ENCODE measurements at regions not wholly inside any gene's neighbourhood (a gene's known extent, or its start where the extent isn't known, plus 50 kb on each side); places are given as distances from the start of the nearest gene placed in this dataset.

DNA sequence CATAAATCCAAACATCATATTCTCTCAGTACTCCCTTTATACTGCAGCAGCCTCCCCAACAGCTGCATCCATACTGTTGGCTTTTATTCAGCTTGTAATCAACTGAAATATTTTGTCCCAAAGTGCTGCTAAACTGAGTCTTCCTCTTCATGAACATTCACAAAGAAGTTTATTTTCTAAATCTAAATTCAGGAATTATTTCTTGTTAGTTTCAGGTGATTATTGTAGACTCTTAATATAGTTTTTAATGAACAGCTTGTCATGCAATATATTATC is 269.3 kb upstream of the UBE2E2 start (continued):
- no peak for TF ChIP-seq ZNF629 (tag by site-specific recombination; IDR thresholded peaks at IDR 0.05)
- TF ChIP-seq REPIN1 (tag by site-specific recombination; IDR thresholded peaks at IDR 0.05; ENCODE audit: low read depth) = no peak
- no peak for TF ChIP-seq ZNF341 (tag by site-specific recombination; IDR thresholded peaks at IDR 0.05; ENCODE audit: low read depth)
- TF ChIP-seq, protein P1, sequence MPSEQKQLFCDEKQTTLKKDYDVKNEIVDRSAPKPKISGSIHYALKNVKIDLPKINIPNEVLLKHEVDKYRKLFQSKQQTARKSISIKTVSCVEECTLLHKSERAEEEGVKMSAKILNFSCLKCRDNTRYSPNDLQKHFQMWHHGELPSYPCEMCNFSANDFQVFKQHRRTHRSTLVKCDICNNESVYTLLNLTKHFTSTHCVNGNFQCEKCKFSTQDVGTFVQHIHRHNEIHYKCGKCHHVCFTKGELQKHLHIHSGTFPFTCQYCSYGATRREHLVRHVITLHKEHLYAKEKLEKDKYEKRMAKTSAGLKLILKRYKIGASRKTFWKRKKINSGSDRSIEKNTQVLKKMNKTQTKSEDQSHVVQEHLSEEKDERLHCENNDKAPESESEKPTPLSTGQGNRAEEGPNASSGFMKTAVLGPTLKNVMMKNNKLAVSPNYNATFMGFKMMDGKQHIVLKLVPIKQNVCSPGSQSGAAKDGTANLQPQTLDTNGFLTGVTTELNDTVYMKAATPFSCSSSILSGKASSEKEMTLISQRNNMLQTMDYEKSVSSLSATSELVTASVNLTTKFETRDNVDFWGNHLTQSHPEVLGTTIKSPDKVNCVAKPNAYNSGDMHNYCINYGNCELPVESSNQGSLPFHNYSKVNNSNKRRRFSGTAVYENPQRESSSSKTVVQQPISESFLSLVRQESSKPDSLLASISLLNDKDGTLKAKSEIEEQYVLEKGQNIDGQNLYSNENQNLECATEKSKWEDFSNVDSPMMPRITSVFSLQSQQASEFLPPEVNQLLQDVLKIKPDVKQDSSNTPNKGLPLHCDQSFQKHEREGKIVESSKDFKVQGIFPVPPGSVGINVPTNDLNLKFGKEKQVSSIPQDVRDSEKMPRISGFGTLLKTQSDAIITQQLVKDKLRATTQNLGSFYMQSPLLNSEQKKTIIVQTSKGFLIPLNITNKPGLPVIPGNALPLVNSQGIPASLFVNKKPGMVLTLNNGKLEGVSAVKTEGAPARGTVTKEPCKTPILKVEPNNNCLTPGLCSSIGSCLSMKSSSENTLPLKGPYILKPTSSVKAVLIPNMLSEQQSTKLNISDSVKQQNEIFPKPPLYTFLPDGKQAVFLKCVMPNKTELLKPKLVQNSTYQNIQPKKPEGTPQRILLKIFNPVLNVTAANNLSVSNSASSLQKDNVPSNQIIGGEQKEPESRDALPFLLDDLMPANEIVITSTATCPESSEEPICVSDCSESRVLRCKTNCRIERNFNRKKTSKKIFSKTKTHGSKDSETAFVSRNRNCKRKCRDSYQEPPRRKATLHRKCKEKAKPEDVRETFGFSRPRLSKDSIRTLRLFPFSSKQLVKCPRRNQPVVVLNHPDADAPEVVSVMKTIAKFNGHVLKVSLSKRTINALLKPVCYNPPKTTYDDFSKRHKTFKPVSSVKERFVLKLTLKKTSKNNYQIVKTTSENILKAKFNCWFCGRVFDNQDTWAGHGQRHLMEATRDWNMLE (tag by site-specific recombination; conservative IDR thresholded peaks at IDR 0.05; ENCODE audit: low read depth) = no peak

DNA sequence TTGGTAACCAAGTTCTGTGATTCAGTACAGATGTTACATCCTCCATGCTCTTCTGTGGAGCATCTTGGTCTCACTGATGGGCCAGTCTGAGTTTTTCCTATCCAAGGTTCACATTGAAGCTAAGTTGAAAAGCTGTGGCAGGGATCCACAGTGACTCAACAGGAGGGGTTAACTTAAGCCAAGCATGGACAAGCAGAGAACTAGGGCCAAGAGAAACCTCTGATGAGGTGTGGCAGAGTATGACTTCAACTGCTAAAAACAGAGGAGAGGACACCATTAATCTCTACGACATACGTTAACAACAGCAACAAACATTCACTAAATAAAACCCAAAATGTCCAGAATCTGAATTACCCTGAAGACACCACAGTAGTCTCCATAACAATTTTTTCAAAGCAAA is 268.1 kb upstream of the UBE2E2 start:
- Histone ChIP-seq H3K36me3 (ENCODE audit: control insufficient read depth in 2 of 2, insufficient read depth in 1 of 2, low read length in 2 of 2) (no peaks in the 10 kb centered on the region), H3K9me3 (ENCODE audit: control insufficient read depth, insufficient read depth, low read depth, low read length) (no peaks in the 10 kb centered on the region), H3K4me3 (ENCODE audit: low read depth, low read length) (no peak overlapping the region), H3K4me1 (ENCODE audit: control insufficient read depth, insufficient read depth, low read length) (no peaks in the 10 kb centered on the region), H3K27ac (ENCODE audit: extremely low read depth, low read depth, low read length) (no peak overlapping the region)
- TF ChIP-seq ZBTB17 (tag by site-specific recombination; IDR thresholded peaks at IDR 0.05) = no peak
- no peak for TF ChIP-seq ZSCAN23 (tag by site-specific recombination; IDR thresholded peaks at IDR 0.05)
- no peak for TF ChIP-seq ZNF274 (IDR thresholded peaks at IDR 0.05; ENCODE audit: low read length)
- TF ChIP-seq ZNF274 (tag by site-specific recombination; IDR thresholded peaks at IDR 0.05; ENCODE audit: borderline replicate concordance) = no peak
- TF ChIP-seq ZNF548 (tag by site-specific recombination; IDR thresholded peaks at IDR 0.05) = no peak
- TF ChIP-seq ZNF561 (tag by site-specific recombination; IDR thresholded peaks at IDR 0.05; ENCODE audit: borderline replicate concordance) = no peak
- TF ChIP-seq EGR2 (tag by site-specific recombination; IDR thresholded peaks at IDR 0.05; ENCODE audit: low read depth) = no peak
- TF ChIP-seq ZNF214 (tag by site-specific recombination; IDR thresholded peaks at IDR 0.05; ENCODE audit: borderline replicate concordance) = no peak
- ChIA-PET POLR2A (no interaction called here), CTCF (no interaction called here)

DNA sequence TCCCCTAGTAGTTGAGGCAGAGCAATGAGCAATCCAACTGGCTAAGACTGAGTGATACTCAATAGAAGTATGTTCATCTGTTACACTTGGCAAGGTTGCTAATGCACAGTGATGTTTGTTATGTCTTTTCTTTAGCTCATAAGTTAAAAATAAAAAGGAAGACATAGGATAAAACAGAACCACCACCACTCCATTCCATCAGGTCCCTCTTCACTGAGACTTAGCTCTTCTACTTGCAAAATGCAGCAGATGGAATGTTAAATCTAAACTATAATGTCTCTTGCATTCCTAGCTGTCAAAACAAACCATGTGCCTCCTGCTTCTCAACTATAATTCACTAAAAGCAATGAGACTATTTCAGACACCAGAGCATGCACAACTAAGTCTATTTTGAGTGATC is 265.6 kb upstream of the UBE2E2 start:
- CTCF ChIA-PET = interaction anchor here (1.3 kb wide), 1 partner anchor 15 kb away, joined by 3 read pairs; no protein-coding TSS in a partner anchor
- H3K4me3 ChIP-seq (ENCODE audit: low read depth, low read length) = no peak overlapping the region
- H3K9me3 ChIP-seq (ENCODE audit: control insufficient read depth, insufficient read depth, low read depth, low read length) = no peaks in the 10 kb centered on the region
- TF ChIP-seq, protein P2, sequence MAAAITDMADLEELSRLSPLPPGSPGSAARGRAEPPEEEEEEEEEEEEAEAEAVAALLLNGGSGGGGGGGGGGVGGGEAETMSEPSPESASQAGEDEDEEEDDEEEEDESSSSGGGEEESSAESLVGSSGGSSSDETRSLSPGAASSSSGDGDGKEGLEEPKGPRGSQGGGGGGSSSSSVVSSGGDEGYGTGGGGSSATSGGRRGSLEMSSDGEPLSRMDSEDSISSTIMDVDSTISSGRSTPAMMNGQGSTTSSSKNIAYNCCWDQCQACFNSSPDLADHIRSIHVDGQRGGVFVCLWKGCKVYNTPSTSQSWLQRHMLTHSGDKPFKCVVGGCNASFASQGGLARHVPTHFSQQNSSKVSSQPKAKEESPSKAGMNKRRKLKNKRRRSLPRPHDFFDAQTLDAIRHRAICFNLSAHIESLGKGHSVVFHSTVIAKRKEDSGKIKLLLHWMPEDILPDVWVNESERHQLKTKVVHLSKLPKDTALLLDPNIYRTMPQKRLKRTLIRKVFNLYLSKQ (tag by site-specific recombination; IDR thresholded peaks at IDR 0.05; ENCODE audit: borderline replicate concordance) = no peak
- TF ChIP-seq ZNF24 (tag by site-specific recombination; IDR thresholded peaks at IDR 0.05) = no peak
- POLR2A ChIA-PET = no interaction called here
- no peak overlapping the region for H3K27ac ChIP-seq (ENCODE audit: extremely low read depth, low read depth, low read length)
- H3K4me1 ChIP-seq (ENCODE audit: control insufficient read depth, insufficient read depth, low read length) = no peaks in the 10 kb centered on the region
- no peaks in the 10 kb centered on the region for H3K36me3 ChIP-seq (ENCODE audit: control insufficient read depth in 2 of 2, insufficient read depth in 1 of 2, low read length in 2 of 2)

DNA sequence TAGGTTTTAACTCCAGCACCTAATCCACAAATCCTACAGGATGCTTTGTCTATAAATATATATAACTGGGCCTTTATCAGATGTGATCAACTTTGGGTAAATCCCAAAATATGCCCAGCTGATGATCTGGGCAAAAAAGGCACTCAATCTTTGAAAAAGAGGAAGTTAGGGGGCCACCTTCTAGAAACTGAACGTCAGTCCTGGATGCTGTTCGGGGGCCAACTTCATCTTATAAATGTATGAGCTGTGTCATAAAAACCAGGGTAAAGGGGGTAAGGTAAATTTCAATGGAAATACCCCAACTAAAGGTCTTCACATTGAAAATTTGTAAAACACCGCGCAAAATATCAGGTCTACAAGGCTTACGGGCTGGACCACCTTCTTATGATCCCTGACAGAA is 264.4 kb upstream of the UBE2E2 start:
- Histone ChIP-seq H3K4me3 (ENCODE audit: low read depth, low read length) (no peak overlapping the region), H3K36me3 (ENCODE audit: control insufficient read depth in 2 of 2, insufficient read depth in 1 of 2, low read length in 2 of 2) (no peaks in the 10 kb centered on the region), H3K27ac (ENCODE audit: extremely low read depth, low read depth, low read length) (no peak overlapping the region), H3K4me1 (ENCODE audit: control insufficient read depth, insufficient read depth, low read length) (no peaks in the 10 kb centered on the region), H3K9me3 (ENCODE audit: control insufficient read depth, insufficient read depth, low read depth, low read length) (no peaks in the 10 kb centered on the region)
- POLR2A ChIA-PET = no interaction called here
- CTCF ChIA-PET = no interaction called here
- no peak for TF ChIP-seq ZNF324 (tag by site-specific recombination; IDR thresholded peaks at IDR 0.05)

All from HEK293 (cell line).